ENCODE measurements at regions not wholly inside any gene's neighbourhood (a gene's known extent, or its start where the extent isn't known, plus 50 kb on each side); places are given as distances from the start of the nearest gene placed in this dataset.
"Not testable (repeated sequence)": the region's sequence is repeated elsewhere in the genome, so short reads cannot be mapped to it uniquely, and the experiment has no call there.

GRCh38 chr2:16088035-16088801, 147.9 kb downstream of the MYCN start:
- DNase-seq (ENCODE audit: low read depth) = no peak

- not testable (repeated sequence) for DNase-seq (ENCODE audit: low read depth)
Observed at GRCh38 chr2:16086136-16086535, 145.8 kb downstream of the MYCN start.

GRCh38 chr2:16085073-16085472, 144.7 kb downstream of the MYCN start:
- no peak for DNase-seq (ENCODE audit: low read depth)

- no peak for DNase-seq (ENCODE audit: low read depth)
Observed at GRCh38 chr2:16084274-16084673, 143.9 kb downstream of the MYCN start.

GRCh38 chr2:16082276-16082675, 141.9 kb downstream of the MYCN start:
- no peak for DNase-seq (ENCODE audit: low read depth)

- DNase-seq (ENCODE audit: low read depth) = no peak
Observed at GRCh38 chr2:16081316-16082200, 141.2 kb downstream of the MYCN start.

GRCh38 chr2:16080516-16080915, 140.2 kb downstream of the MYCN start:
- DNase-seq (ENCODE audit: low read depth) = no peak

GRCh38 chr2:16080071-16080470, 139.7 kb downstream of the MYCN start:
- no peak for DNase-seq (ENCODE audit: low read depth)

- DNase-seq (ENCODE audit: low read depth) = no peak
Observed at GRCh38 chr2:16079637-16080036, 139.3 kb downstream of the MYCN start.

- DNase-seq (ENCODE audit: low read depth) = no peak
Observed at GRCh38 chr2:16077601-16078000, 137.3 kb downstream of the MYCN start.

GRCh38 chr2:16076911-16077310, 136.6 kb downstream of the MYCN start:
- DNase-seq (ENCODE audit: low read depth) = no peak

- DNase-seq (ENCODE audit: low read depth) = no peak
Observed at GRCh38 chr2:16075045-16076012, 135.0 kb downstream of the MYCN start.

- no peak for DNase-seq (ENCODE audit: low read depth)
Observed at GRCh38 chr2:16073921-16074425, 133.6 kb downstream of the MYCN start.

GRCh38 chr2:16073471-16073870, 133.1 kb downstream of the MYCN start:
- DNase-seq (ENCODE audit: low read depth) = no peak

- DNase-seq (ENCODE audit: low read depth) = no peak
Observed at GRCh38 chr2:16072638-16073290, 132.4 kb downstream of the MYCN start.

GRCh38 chr2:16071865-16072637, 131.7 kb downstream of the MYCN start:
- DNase-seq (ENCODE audit: low read depth) = no peak

- no peak for DNase-seq (ENCODE audit: low read depth)
Observed at GRCh38 chr2:16071039-16071864, 130.9 kb downstream of the MYCN start.

GRCh38 chr2:16070648-16070971, 130.3 kb downstream of the MYCN start:
- no peak for DNase-seq (ENCODE audit: low read depth)

GRCh38 chr2:16069933-16070647, 129.7 kb downstream of the MYCN start:
- DNase-seq (ENCODE audit: low read depth) = no peak

Measured in stimulated activated CD8-positive, alpha-beta memory T cell treated with anti-CD3 and anti-CD28 coated beads, Interleukin-15, amount 100 ng/mL, for 1 hour (primary cell).